Progenitor cell of endocrine pancreas (in vitro differentiated cells): ENCODE measurements at regions not wholly inside any gene's neighbourhood (a gene's known extent, or its start where the extent isn't known, plus 50 kb on each side); places are given as distances from the start of the nearest gene placed in this dataset.
"Not testable (repeated sequence)": the region's sequence is repeated elsewhere in the genome, so short reads cannot be mapped to it uniquely, and the experiment has no call there.

Source experiments
- DNase-seq: peaks from one replicate; pipeline ENCODE4 v3.0.0; 2021; ENCODE audit warnings: low spot score; ENCODE audit not compliant: unreplicated experiment
- H3K27ac Mint-ChIP-seq: 2 replicates; pipeline ENCODE4 v1.8.0; 2021; ENCODE audit warnings: mild to moderate bottlenecking, moderate library complexity, mixed read lengths
- H3K27me3 Mint-ChIP-seq: 2 replicates; pipeline ENCODE4 v1.8.0; 2021; ENCODE audit warnings: mixed read lengths
- H3K36me3 Mint-ChIP-seq: 2 replicates; pipeline ENCODE4 v1.8.0; 2022; ENCODE audit warnings: mixed read lengths; ENCODE audit not compliant: insufficient read depth
- H3K4me1 Mint-ChIP-seq: 2 replicates; pipeline ENCODE4 v1.8.0; 2021; ENCODE audit warnings: low read depth, mixed read lengths
- H3K4me3 Mint-ChIP-seq: 2 replicates; pipeline ENCODE4 v1.8.0; 2021; ENCODE audit warnings: low read depth, mild to moderate bottlenecking, moderate library complexity, mixed read lengths
- H3K9me3 Mint-ChIP-seq: 2 replicates; pipeline ENCODE4 v1.8.0; 2021; ENCODE audit warnings: low read depth, mixed read lengths
- CTCF ChIP-seq: fragments of 200-600 bp; sonication (generic); IDR thresholded peaks from one replicate; pipeline ENCODE4 v1.5.0; 2021; ENCODE audit warnings: antibody characterized with exemption, mild to moderate bottlenecking; ENCODE audit not compliant: unreplicated experiment

GRCh38 chr1:95167503-95167902 is 50.3 kb downstream of the TLCD4 start:
- H3K27me3 Mint-ChIP-seq, DNase-seq, H3K4me1 Mint-ChIP-seq, H3K4me3 Mint-ChIP-seq, H3K27ac Mint-ChIP-seq: not testable (repeated sequence)
- Mint-ChIP-seq H3K36me3 (peaks cover 40% of the 10 kb centered on the region), H3K9me3 (peaks cover 12% of the 10 kb centered on the region)

- Mint-ChIP-seq H3K27ac (no peak overlapping the region), H3K9me3 (peaks cover 9% of the 10 kb centered on the region), H3K4me1 (peaks cover 4% of the 10 kb centered on the region), H3K4me3 (no peak overlapping the region), H3K36me3 (peaks cover 35% of the 10 kb centered on the region), H3K27me3 (no peaks in the 10 kb centered on the region)
- DNase-seq = no peak
- no peak for TF ChIP-seq CTCF
Observed at GRCh38 chr1:95168028-95168427, 50.9 kb downstream of the TLCD4 start.

GRCh38 chr1:95168761-95169351 is 51.7 kb downstream of the TLCD4 start:
- H3K4me3 Mint-ChIP-seq = no peak overlapping the region
- DNase-seq = no peak
- H3K4me1 Mint-ChIP-seq = peaks cover 4% of the 10 kb centered on the region
- peaks cover 30% of the 10 kb centered on the region for H3K36me3 Mint-ChIP-seq
- TF ChIP-seq CTCF = no peak
- H3K27me3 Mint-ChIP-seq = no peaks in the 10 kb centered on the region
- H3K27ac Mint-ChIP-seq = peak overlapping the region; percentile 51
- peaks cover 7% of the 10 kb centered on the region for H3K9me3 Mint-ChIP-seq

GRCh38 chr1:95169548-95169947 is 52.4 kb downstream of the TLCD4 start:
- no peak for TF ChIP-seq CTCF
- peaks cover 28% of the 10 kb centered on the region for H3K36me3 Mint-ChIP-seq
- peaks cover 4% of the 10 kb centered on the region for H3K9me3 Mint-ChIP-seq
- peaks cover 4% of the 10 kb centered on the region for H3K4me1 Mint-ChIP-seq
- H3K27me3 Mint-ChIP-seq = no peaks in the 10 kb centered on the region
- H3K4me3 Mint-ChIP-seq = no peak overlapping the region
- H3K27ac Mint-ChIP-seq = no peak overlapping the region
- no peak for DNase-seq

GRCh38 chr1:95171270-95172245 is 54.4 kb downstream of the TLCD4 start:
- TF ChIP-seq CTCF = no peak
- Mint-ChIP-seq H3K36me3 (peaks cover 26% of the 10 kb centered on the region), H3K27me3 (no peaks in the 10 kb centered on the region), H3K4me3 (no peak overlapping the region), H3K9me3 (no peaks in the 10 kb centered on the region), H3K4me1 (peaks cover 4% of the 10 kb centered on the region), H3K27ac (no peak overlapping the region)
- DNase-seq = no peak
